Left hindlimb (tissue), 1 donor: ENCODE measurements at regions not wholly inside any gene's neighbourhood (a gene's known extent, or its start where the extent isn't known, plus 50 kb on each side); places are given as distances from the start of the nearest gene placed in this dataset.

ENCODE experiments used
- DNase-seq: peaks from one replicate; pipeline ENCODE4 v3.0.0-alpha.2; 2018

GRCh38 chr18:2459886-2460285 lies 111.4 kb downstream of the METTL4 start:
- DNase-seq, result no peak

- DNase-seq, result no peak
These were observed 104.3 kb downstream of the METTL4 start for GRCh38 chr18:2466978-2467377.

- no peak for DNase-seq
These were observed 103.3 kb downstream of the METTL4 start for GRCh38 chr18:2468051-2468450.

GRCh38 chr18:2471523-2471922 lies 99.8 kb downstream of the METTL4 start:
- no peak for DNase-seq

GRCh38 chr18:2478662-2479061 lies 92.6 kb downstream of the METTL4 start:
- DNase-seq, result no peak

- DNase-seq, result no peak
These were observed 90.8 kb downstream of the METTL4 start for GRCh38 chr18:2480536-2480935.

- DNase-seq, result no peak
These were observed 88.4 kb downstream of the METTL4 start for GRCh38 chr18:2482706-2483475.

GRCh38 chr18:2485983-2486382 lies 85.3 kb downstream of the METTL4 start:
- no peak for DNase-seq

GRCh38 chr18:2486426-2486825 lies 84.9 kb downstream of the METTL4 start:
- DNase-seq, result no peak
